PC-3 (cell line): ENCODE measurements at regions not wholly inside any gene's neighbourhood (a gene's known extent, or its start where the extent isn't known, plus 50 kb on each side); places are given as distances from the start of the nearest gene placed in this dataset.

Source experiments
- CTCF ChIP-seq: fragments of 300-600 bp; sonication (generic); conservative IDR thresholded peaks from 2 replicates; pipeline ENCODE4 v1.5.1; 2017; ENCODE audit warnings: antibody characterized with exemption, low read depth, mild to moderate bottlenecking, low read length
- EZH2 ChIP-seq: fragments of 300-600 bp; sonication (generic); IDR thresholded peaks from one replicate; pipeline ENCODE4 v1.6.1; 2017; ENCODE audit warnings: antibody characterized with exemption, mild to moderate bottlenecking, low read length; ENCODE audit not compliant: unreplicated experiment
- EZH2phosphoT487 ChIP-seq: fragments of 300-600 bp; sonication (generic); IDR thresholded peaks from 2 replicates; pipeline ENCODE4 v1.6.1; 2018; ENCODE audit warnings: mild to moderate bottlenecking, antibody characterized with exemption, low read length, borderline replicate concordance

- TF ChIP-seq CTCF = no peak
- no peak for TF ChIP-seq EZH2phosphoT487
- TF ChIP-seq EZH2 = no peak
Measured at GRCh38 chr17:11002417-11002816, 164.5 kb upstream of the PIRT start.
